ENCODE measurements at regions not wholly inside any gene's neighbourhood (a gene's known extent, or its start where the extent isn't known, plus 50 kb on each side); places are given as distances from the start of the nearest gene placed in this dataset.

DNA sequence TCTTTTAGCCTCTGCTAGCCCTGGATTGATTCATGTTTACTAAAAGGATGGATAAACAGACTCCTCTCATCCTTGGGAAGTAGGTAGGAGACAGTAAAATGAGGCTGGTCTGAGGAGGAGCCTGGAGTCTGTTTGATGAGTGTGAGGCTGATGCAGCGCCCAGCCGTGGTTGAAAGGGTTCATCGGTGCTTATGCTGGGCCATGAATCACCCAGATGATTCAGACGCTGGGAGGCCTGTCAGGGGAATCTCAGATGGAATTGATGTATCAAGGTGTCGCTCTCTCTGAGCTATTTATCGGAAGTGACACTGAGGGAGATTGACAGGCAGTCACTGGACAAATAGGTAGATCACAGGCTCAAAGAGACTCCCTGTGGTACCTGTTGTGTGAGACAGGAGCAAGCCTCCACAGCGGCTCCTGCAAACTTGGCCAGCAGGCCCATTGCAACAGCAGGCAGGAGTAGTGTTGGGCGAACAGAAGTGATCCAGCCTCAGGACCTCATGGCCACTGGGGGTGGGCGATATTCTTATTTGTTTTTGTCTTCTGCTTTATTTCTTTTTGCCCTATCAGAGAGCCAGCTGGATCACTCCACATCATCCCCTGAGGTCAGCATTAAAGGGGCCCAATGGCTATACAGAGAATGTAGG is 109.9 kb upstream of the CADM1 start:
- DNase-seq (ENCODE audit: low spot score): no peak
- TF ChIP-seq JUND (IDR thresholded peaks at IDR 0.05) (no peak), YY1 (IDR thresholded peaks at IDR 0.05) (no peak), REST (IDR thresholded peaks at IDR 0.05) (no peak), ZBTB33 (IDR thresholded peaks at IDR 0.05) (no peak), SP1 (IDR thresholded peaks at IDR 0.05) (no peak), HNF4G (IDR thresholded peaks at IDR 0.05) (no peak), TAF1 (conservative IDR thresholded peaks at IDR 0.05) (no peak)
- TF ChIP-seq, protein P1, sequence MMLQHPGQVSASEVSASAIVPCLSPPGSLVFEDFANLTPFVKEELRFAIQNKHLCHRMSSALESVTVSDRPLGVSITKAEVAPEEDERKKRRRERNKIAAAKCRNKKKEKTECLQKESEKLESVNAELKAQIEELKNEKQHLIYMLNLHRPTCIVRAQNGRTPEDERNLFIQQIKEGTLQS (IDR thresholded peaks at IDR 0.05): no peak
- Histone ChIP-seq H3K9ac (ENCODE audit: low read depth in 1 of 2, low read length in 2 of 2) (no peak overlapping the region), H3K27me3 (ENCODE audit: control insufficient read depth in 4 of 4, insufficient read depth in 4 of 4, low read length in 3 of 4) (no peaks in the 10 kb centered on the region), H3K9me3 (ENCODE audit: control insufficient read depth in 4 of 4, low read length in 3 of 4) (peaks cover 0 to 3% (median 0%) of the 10 kb centered on the region in 4 donors), H3K36me3 (ENCODE audit: control insufficient read depth in 4 of 4, insufficient read depth in 3 of 4, low read depth in 1 of 4, low read length in 3 of 4) (no peaks in the 10 kb centered on the region), H3K27ac (ENCODE audit: low read depth in 1 of 2, low read length in 2 of 2) (no peak overlapping the region), H3K4me1 (ENCODE audit: control insufficient read depth in 4 of 4, insufficient read depth in 4 of 4, low read length in 3 of 4) (peaks cover 0 to 10% (median 3%) of the 10 kb centered on the region in 4 donors), H3K4me3 (ENCODE audit: low read depth in 1 of 3, low read length in 3 of 3) (no peak overlapping the region)
- 95% methylated on average over 9 of the region's 9 CpGs for WGBS

- no peak for TF ChIP-seq EGR1 (IDR thresholded peaks at IDR 0.05; ENCODE audit: low read depth in 2 of 2)
- TF ChIP-seq RXRA (IDR thresholded peaks at IDR 0.05): no peak
- no peak for TF ChIP-seq ZBTB33 (IDR thresholded peaks at IDR 0.05)
- no peak for TF ChIP-seq FOXA2 (IDR thresholded peaks at IDR 0.05)
- TF ChIP-seq GABPA (IDR thresholded peaks at IDR 0.05 in 1 of 2, conservative IDR thresholded peaks at IDR 0.05 in 1 of 2): no peak
- no peak for TF ChIP-seq HNF4A (conservative IDR thresholded peaks at IDR 0.05)
- no peak for TF ChIP-seq RAD21 (IDR thresholded peaks at IDR 0.05)
- TF ChIP-seq JUND (IDR thresholded peaks at IDR 0.05): no peak
- TF ChIP-seq HNF4G (IDR thresholded peaks at IDR 0.05): no peak
- TF ChIP-seq MAX (IDR thresholded peaks at IDR 0.05): no peak
- TF ChIP-seq CTCF (IDR thresholded peaks at IDR 0.05; ENCODE audit: low read depth, low read length, missing input control): no peak
- no peak for TF ChIP-seq FOXA1 (IDR thresholded peaks at IDR 0.05)
- WGBS: 59% methylated on average over 3 of the region's 3 CpGs
- H3K4me3 ChIP-seq (ENCODE audit: low read depth in 1 of 3, low read length in 3 of 3): no peak overlapping the region
- peaks cover 0 to 10% (median 3%) of the 10 kb centered on the region in 4 donors for H3K4me1 ChIP-seq (ENCODE audit: control insufficient read depth in 4 of 4, insufficient read depth in 4 of 4, low read length in 3 of 4)
- no peak overlapping the region for H3K9ac ChIP-seq (ENCODE audit: low read depth in 1 of 2, low read length in 2 of 2)
- no peaks in the 10 kb centered on the region for H3K9me3 ChIP-seq (ENCODE audit: control insufficient read depth in 4 of 4, low read length in 3 of 4)
- no peak overlapping the region for H3K27ac ChIP-seq (ENCODE audit: low read depth in 1 of 2, low read length in 2 of 2)
- DNase-seq (ENCODE audit: low spot score): no peak
- H3K36me3 ChIP-seq (ENCODE audit: control insufficient read depth in 4 of 4, insufficient read depth in 3 of 4, low read depth in 1 of 4, low read length in 3 of 4): no peaks in the 10 kb centered on the region
- no peaks in the 10 kb centered on the region for H3K27me3 ChIP-seq (ENCODE audit: control insufficient read depth in 4 of 4, insufficient read depth in 4 of 4, low read length in 3 of 4)
These were observed 108.8 kb upstream of the CADM1 start for GRCh38 chr11:115613004-115613403.
